Ascending aorta (tissue), 2 donors: ENCODE measurements at regions not wholly inside any gene's neighbourhood (a gene's known extent, or its start where the extent isn't known, plus 50 kb on each side); places are given as distances from the start of the nearest gene placed in this dataset.

Experiments
- DNase-seq, 2 donors: peaks; one replicate each; pipeline ENCODE4 v3.0.0-alpha.2; 2019; ENCODE audit warnings: low spot score in 2 of 2
- H3K27ac ChIP-seq, 2 donors: fragments of 200-600 bp; sonication (generic); one replicate each; pipeline ENCODE4 v1.5.1; 2016 to 2017; ENCODE audit warnings: mild to moderate bottlenecking in 1 of 2
- H3K27me3 ChIP-seq: fragments of 200-600 bp; sonication (generic); one replicate; pipeline ENCODE4 v1.5.1; 2017
- H3K36me3 ChIP-seq, 2 donors: fragments of 200-600 bp; sonication (generic); one replicate each; pipeline ENCODE4 v1.5.1; 2016
- H3K4me1 ChIP-seq, 2 donors: fragments of 200-600 bp; sonication (generic); one replicate each; pipeline ENCODE4 v1.5.1; 2016 to 2017; ENCODE audit warnings: mild to moderate bottlenecking in 1 of 2
- H3K4me3 ChIP-seq, 2 donors: fragments of 200-600 bp; sonication (generic); one replicate each; pipeline ENCODE4 v1.5.1; 2016 to 2017; ENCODE audit warnings: mild to moderate bottlenecking in 1 of 2
- H3K9me3 ChIP-seq, 2 donors: fragments of 200-600 bp; sonication (generic); one replicate each; pipeline ENCODE4 v1.5.1; 2016
- CTCF ChIP-seq, 3 experiments: fragments of 200-600 bp in 2 of 3; fragments of 450-650 bp in 1 of 3; sonication (generic) in 2 of 3; IDR thresholded peaks; one replicate each; pipeline ENCODE4 v1.5.1; 2016 to 2019; ENCODE audit warnings: antibody characterized with exemption in 3 of 3, mild to moderate bottlenecking in 1 of 3, moderate library complexity in 1 of 3
- intact Hi-C: fragments of 100-400 bp; cut with DNase I; formaldehyde crosslinking; loops from one replicate; pipeline ENCODE4 v1.15.1; 2023

- no peaks in the 10 kb centered on the region for H3K4me1 ChIP-seq
- no peak overlapping the region for H3K27ac ChIP-seq
- H3K4me3 ChIP-seq, result no peak overlapping the region
- no peak for DNase-seq
- TF ChIP-seq CTCF (IDR thresholded peaks at IDR 0.05), result no peak
- H3K36me3 ChIP-seq, result no peaks in the 10 kb centered on the region
- intact Hi-C loops, result no loop called here
- H3K9me3 ChIP-seq, result no peaks in the 10 kb centered on the region
- no peaks in the 10 kb centered on the region for H3K27me3 ChIP-seq
Observed at GRCh38 chr4:11155208-11155867, 273.4 kb downstream of the HS3ST1 start.

DNA sequence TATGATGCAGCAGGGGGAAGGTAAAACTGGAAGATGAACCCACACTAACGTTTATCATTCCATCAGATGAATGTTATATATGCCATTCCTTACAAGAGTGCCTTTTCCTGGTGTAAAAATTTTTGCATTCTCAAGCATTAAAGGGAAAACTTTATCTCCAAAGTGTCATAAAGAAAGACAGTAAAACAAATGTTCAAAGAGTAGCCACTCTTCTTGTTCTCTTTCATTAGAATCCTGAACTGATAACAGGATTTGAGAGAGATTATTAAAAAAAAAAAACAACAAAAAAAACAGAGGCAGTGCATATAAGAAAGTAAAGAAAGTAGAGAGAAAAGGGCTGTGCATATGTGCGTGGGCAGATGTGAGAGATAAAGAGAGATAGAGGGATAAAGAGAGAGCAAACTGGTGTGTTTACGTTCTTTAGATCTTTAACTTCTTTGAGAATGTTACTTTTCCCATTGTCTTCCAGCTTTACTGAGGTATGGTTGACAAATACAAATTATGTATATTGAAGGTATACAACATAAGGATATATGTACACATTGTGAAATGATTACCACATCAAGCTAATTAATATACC is 275.4 kb downstream of the HS3ST1 start:
- Histone ChIP-seq H3K9me3 (no peaks in the 10 kb centered on the region), H3K4me1 (no peaks in the 10 kb centered on the region), H3K36me3 (no peaks in the 10 kb centered on the region), H3K27me3 (no peaks in the 10 kb centered on the region), H3K4me3 (no peak overlapping the region), H3K27ac (no peak overlapping the region)
- TF ChIP-seq CTCF (IDR thresholded peaks at IDR 0.05), result no peak
- DNase-seq, result no peak
- intact Hi-C loops, result no loop called here

- intact Hi-C loops, result no loop called here
- no peak overlapping the region for H3K4me3 ChIP-seq
- no peak for DNase-seq
- H3K9me3 ChIP-seq, result no peaks in the 10 kb centered on the region
- H3K27ac ChIP-seq, result no peak overlapping the region
- no peaks in the 10 kb centered on the region for H3K4me1 ChIP-seq
- no peaks in the 10 kb centered on the region for H3K27me3 ChIP-seq
- no peak for TF ChIP-seq CTCF (IDR thresholded peaks at IDR 0.05)
- no peaks in the 10 kb centered on the region for H3K36me3 ChIP-seq
Observed at GRCh38 chr4:11152684-11153083, 276.0 kb downstream of the HS3ST1 start.

DNA sequence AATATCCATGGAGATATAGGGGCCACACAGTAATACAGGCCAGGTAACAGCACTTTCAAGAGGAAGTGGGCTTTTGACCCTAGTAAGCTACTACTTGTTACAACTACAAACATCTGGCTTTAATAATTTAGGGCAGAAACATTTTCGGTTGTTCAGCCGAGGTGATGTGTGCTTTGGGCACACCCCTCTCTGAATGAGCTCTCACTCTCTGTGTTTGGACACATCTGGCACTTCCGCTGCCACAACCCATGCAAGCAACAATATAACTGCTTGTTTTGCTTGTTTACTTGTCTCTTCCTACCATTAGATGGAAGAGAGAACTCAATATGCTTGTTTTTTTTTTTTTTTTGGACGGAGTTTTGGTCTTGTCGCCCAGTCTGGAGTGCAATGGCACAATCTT is 277.2 kb downstream of the HS3ST1 start:
- no peaks in the 10 kb centered on the region for H3K4me1 ChIP-seq
- no peak for DNase-seq
- intact Hi-C loops, result no loop called here
- no peaks in the 10 kb centered on the region for H3K27me3 ChIP-seq
- H3K4me3 ChIP-seq, result no peak overlapping the region
- H3K36me3 ChIP-seq, result no peaks in the 10 kb centered on the region
- no peak overlapping the region for H3K27ac ChIP-seq
- TF ChIP-seq CTCF (IDR thresholded peaks at IDR 0.05), result no peak
- no peaks in the 10 kb centered on the region for H3K9me3 ChIP-seq

- H3K9me3 ChIP-seq, result no peaks in the 10 kb centered on the region
- no peak overlapping the region for H3K4me3 ChIP-seq
- H3K27me3 ChIP-seq, result no peaks in the 10 kb centered on the region
- H3K27ac ChIP-seq, result no peak overlapping the region
- intact Hi-C loops, result no loop called here
- no peak for TF ChIP-seq CTCF (IDR thresholded peaks at IDR 0.05)
- no peaks in the 10 kb centered on the region for H3K4me1 ChIP-seq
- DNase-seq, result no peak
- H3K36me3 ChIP-seq, result no peaks in the 10 kb centered on the region
Observed at GRCh38 chr4:11149612-11150259, 279.0 kb downstream of the HS3ST1 start.
